EH (cell line): ENCODE measurements at regions not wholly inside any gene's neighbourhood (a gene's known extent, or its start where the extent isn't known, plus 50 kb on each side); places are given as distances from the start of the nearest gene placed in this dataset.

ENCODE experiments used
- DNase-seq: peaks from one replicate; pipeline ENCODE4 v3.0.0-alpha.2; 2015; ENCODE audit warnings: low read depth

DNA sequence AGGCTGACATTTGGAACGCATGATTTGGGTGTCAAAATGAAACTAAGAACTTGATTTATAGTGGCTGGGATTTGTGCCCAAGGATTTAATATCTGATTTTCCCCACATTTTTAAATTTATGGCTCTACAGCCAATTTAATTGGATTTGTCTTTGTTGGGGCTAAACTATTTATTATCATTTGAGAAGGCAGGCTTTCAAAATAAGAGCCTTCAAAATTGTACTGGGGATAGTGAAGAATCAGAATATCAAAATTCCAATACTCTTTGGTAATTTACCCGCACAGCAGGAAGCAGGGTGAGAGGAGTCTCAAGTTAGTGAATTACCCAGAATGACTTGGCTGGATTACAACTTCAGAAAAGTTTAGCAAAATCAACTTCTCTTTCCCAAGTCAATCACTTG is 278.1 kb downstream of the LRATD1 start:
- DNase-seq = no peak

DNA sequence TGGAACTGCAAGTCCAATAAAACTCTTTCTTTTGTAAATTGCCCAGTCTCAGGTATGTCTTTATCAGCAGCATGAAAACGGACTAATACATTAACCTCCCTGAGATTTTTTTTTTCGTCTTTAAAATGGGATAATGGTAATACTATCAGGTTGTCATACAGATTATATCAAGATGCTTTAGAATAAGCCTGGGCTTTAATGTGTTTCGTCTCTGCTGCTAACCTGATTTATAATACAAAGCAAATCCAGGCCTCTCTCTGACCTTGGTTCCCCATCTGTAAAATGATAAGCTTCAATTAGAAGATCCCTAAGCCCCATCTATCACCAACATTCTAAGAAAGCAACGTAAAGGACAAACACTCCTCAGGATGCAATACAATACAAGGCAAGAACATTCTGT is 283.5 kb downstream of the LRATD1 start:
- no peak for DNase-seq

DNA sequence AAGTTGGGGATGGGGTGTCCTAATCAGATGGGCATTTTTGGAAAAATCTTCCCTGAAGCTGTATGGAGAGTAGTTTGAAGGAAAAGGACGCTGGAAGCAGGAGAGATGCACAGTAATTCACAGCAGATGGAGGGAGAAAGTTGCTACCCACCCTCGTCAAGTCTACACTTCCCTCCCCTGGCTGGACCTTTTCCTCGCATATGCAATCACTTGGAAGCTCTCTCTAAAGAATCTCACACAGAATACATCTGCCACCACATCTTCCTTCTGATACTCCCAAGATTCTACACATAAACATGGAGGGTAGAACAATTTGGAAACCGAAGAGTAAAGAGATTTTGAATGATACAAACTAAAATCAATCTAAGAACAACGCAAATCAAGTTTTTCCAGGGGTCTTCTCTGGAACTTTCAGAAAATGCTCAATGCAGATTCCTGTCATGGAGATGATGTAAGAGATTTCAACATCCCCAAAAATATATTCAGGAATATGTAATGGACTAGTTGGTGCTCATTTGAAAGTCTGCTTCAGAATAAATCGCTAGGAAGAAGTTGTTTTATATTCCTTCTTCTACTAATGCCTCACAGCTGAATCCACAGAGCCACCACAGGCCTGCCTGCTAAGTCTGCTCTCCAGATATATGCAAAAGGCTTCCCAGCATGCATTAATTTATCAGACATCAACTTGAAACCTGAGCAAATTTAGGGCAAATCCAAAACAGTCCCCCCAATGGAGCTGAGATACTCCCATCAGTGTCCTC is 291.5 kb downstream of the LRATD1 start:
- DNase-seq = no peak

DNA sequence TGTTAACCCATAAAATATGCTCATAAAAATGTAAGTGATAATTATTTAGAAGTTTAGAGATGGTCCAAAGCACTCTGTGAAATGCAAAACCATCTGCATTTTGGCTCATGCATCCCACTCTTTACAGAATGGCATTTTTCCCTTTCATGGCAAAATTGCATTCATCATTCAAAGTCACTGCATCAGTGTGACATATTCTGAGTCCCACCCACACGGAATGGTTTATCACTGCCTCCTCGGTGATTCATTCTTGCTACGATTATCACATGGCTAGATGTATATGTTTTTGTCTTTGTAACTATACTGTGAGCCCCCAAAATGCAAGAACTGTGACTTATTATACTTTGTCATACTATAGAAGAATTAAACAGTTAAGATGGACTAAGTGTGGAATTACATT is 293.0 kb downstream of the LRATD1 start:
- no peak for DNase-seq

DNA sequence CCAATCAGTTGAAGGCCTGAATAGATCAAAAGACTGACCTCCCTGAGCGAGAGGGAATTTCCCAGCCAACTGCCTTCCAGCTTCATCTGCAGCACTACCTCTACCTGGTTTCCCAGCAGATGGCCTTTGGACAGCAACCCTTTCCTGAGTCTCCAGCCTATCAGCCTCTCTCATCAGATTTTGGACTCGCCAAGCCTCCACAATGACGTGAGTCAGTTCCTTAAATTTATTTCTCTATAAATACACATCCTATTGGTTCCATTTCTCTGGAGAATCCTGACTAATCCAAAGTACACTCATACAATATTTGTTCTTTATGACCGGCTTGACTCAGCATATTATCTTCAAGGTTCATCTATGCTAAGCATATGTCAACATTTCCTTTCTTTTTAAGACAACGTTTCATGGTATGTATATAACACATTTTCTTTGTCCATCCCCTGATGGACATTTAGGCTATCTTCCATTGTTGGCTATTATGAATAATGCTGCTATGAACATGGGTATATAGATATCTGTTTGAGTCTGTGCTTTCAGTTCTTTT is 294.6 kb downstream of the LRATD1 start:
- DNase-seq = no peak

DNA sequence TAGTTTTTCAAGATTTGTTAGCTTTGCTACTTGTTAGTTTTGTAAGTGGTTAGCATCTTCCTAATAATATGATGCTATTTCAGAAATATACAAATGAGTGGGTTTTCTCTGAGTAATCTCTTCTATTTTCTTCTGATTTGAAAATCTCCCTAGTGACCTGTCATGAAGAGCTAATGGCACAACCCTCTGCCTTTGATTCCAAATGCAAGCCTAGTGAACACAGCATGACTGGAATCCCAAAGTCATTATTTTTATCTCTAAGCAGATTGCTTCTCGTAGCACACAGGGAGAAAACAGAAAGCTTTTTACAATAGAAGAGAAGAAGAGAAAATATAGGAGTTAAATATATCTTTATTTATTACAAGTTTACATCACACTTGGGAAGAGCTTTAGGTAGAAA is 295.5 kb downstream of the LRATD1 start:
- DNase-seq = no peak

DNA sequence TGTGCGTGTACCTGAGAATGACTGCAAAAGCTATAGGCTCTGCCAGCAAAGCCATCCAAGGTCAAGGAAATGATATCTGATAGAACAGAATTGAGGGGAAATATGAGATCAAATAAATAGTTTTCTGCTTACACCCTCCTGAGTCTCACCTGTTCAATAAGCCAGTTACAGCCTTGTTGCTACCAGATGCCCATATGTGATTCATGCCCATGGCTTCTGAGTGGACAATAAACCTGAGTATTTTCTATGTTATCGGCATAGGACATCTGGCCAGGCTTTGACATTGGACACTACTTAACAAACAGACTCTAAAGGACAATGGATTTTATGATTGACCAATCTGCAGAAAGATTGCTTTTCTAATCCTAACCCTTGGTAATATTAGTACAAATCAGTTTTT is 297.9 kb downstream of the LRATD1 start:
- DNase-seq = no peak

DNA sequence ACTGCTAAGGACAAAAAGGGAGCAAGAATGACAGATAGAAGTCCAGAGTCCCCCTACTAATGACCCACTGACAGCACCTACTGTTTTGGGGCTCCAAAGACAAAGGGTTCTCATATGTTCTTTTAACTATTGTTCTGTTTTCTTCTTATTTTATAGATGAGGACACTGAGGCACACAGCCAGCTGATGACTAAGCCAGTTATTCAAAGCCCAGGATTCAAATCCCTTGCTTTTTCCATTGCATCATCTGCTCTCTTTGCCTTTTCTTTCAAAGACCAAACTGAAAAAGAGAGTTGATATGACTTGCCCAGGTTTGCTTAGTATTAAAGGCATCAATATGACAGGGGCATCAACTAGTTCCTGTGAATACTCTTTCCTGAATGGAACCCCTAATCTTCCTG is 299.8 kb downstream of the LRATD1 start:
- no peak for DNase-seq

DNA sequence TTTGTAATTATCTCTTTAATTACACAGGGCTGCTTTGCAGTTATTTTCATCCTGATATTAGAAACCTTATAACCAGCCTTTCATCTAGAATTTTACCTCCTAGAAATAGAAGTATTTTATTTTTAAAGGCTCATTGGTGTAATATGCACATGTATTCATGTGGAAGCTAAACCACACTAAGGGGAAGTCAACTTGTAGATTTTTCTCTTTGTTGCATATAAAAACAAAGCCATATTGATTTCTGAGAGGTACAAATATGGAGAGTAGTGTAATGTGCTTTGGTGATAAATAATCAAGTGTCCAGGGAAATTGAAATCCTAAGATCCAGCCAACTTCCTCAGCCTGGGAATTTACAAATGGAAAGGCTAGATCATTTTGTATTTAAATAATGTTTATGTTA is 301.2 kb downstream of the LRATD1 start:
- DNase-seq = no peak

DNA sequence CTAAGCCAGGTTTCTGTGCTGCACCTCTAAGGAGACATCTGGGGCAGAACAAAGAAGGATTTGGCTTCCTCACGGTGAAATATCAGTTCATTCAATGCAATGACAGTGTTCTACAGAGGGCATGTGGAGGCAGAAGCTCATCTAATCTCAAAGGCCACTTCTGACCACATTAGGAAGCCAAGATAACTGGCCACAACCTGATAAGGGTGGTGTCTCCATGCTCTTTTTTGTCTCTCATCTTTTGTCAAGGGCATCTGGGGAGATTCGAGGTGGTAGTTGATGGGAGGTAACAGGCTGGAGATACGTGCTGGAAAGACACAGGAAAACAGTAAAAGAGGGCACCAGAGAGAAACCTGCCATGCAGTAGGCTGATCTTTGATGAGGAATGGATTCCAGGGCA is 303.9 kb downstream of the LRATD1 start:
- DNase-seq = no peak

DNA sequence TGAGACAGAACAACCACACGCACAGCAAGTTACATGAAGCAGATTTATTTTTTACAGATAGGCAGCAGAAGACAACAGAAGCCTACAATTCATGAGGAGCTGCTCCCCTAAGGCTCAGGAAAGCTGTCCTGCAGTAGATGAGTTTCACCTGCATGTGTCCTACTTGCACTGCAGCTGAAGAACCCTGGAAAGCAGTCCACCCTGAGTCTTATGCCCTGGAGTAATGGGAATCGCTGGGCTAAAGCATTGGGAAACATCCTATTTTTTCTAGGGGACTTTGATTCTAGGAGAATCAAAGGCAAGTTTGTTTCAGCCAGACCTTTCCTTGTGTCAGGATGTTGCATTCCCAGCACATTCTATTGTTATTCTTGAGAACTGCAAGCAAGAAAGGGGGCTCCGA is 304.8 kb downstream of the LRATD1 start:
- no peak for DNase-seq

DNA sequence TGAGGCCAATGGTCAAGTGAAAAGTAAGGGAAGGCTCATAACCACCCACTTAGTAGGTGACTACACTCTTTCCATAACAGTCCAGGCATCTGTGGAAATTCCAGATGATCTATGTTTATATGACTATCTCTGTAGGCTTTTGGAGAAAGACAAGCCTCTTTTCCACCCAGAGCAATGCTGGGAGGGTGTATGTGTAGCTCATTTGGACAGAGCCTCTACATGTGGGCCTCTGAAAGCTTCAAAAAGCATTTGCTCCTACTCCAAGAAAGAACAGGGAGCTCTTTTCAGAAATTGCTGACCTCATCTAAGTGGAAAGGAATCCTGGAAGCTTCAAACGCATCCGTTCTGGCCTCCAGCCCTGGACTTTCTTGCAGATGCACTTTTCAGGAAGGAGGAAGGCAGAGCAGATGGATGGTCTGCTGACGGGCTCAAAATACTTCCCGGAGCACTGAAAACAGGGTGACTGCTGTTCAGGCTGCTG is 308.7 kb downstream of the LRATD1 start:
- DNase-seq = no peak

DNA sequence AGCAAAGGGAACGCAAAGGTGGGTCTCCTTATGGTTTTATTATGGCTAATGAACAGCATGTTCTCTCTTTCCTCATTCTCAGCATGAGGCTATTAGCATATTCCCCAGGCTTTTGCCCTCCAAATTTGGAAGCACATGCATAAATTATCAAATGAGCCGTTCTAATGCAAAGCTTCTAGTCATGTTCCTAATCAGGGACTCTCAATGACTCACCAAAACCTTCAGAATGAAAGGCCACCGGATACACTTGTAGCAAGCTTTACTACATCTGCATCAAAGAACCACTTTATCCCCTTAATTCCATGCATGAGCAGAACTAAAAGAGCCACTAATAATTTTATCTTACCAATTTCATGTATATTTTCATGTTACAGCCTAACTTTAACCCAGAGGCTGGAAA is 310.5 kb downstream of the LRATD1 start:
- DNase-seq = no peak

DNA sequence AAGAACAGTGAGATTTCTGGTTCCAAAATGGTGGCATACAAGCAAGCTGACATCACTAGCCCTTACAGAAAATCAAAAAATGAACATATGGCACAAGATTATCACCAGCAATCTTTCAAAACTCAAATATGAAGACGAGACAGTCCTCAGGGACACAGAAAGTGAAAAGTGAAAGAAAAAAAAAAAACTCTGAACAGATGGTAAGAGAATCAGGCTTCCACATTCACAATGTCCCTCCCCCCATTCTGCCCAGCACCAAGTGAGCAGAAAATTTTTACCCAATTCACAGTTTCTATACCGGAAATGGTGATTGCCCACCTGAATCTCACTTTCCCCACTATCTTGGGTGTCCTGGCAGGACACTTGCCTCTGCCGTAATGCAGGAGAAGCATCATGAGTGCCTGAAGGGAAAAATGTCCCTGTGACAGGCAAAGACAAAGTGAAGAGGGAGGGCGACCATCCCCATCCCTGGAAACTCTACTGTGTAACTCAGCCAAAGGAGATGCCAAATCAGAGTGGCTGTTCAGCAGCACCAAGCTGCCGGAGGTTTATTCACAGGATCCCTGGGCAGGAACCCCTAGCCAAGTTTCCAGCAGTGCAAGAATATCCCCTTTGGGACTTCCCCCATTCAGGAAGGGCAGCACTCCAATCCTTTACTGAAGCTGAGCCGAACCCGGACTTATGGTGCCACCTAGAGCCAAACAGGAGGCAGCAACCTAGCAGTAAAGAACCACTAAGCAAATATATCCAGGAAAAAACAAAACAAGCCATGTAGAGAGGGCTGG is 312.2 kb downstream of the LRATD1 start:
- DNase-seq = peak; percentile 6

DNA sequence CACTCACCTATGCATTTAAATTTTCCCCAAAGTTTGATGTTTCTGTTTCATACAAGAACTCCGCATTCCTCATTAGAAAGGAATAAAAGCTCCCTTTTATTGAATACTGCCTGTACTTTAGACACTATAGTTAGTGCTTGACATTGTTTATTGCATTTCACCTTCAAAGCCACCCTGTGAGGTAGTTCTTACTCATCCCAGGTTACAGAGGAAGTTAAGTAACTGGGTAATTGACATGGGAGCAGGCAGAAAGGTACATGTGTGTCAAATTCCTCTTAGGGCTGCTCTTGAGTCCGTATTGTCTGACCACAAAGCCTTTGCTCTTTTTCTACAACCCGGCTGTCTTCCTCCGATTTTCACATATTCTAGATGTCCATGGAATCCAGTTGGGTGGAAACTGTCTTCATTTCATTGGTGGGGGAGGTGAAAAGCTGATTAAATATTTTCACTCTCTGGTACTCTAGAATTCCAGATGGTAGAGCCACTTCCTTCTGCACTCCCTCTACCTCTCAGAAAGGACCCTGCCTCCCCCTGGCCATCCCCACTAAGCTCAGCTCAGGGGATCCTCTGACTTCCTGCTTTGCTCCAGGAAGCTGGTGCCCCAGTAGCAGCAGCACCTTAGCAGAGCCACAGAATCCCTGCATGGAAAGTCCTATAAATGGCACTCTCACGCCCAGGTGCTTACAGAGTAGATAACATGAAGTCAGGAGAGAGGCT is 319.2 kb downstream of the LRATD1 start:
- DNase-seq = no peak

DNA sequence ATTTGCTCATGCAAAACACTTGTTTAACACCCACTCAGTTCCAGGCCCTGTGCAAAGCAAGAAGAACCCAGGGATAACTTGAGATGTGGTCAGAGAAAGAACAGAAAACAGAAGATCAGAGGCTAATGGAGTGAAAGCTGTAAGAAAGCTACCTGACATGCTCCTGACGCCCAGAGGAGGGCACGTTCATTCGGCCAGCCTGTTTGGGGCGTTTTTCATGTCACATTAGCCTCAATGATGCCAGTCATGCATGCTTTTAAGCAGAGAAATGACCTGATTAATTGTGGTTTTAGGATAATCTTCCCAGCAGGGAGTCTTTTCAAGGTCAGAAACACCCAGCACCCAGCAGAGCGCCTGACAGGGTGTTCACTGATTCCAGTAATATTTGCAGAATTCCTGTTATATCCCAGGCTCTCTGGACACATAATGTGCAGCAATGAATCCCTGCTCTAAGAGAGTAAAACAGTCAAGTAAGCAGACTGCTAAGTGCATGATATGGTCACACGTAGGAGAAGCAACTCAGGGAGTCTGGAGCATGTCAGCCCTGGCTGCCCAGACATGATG is 320.0 kb downstream of the LRATD1 start:
- no peak for DNase-seq

DNA sequence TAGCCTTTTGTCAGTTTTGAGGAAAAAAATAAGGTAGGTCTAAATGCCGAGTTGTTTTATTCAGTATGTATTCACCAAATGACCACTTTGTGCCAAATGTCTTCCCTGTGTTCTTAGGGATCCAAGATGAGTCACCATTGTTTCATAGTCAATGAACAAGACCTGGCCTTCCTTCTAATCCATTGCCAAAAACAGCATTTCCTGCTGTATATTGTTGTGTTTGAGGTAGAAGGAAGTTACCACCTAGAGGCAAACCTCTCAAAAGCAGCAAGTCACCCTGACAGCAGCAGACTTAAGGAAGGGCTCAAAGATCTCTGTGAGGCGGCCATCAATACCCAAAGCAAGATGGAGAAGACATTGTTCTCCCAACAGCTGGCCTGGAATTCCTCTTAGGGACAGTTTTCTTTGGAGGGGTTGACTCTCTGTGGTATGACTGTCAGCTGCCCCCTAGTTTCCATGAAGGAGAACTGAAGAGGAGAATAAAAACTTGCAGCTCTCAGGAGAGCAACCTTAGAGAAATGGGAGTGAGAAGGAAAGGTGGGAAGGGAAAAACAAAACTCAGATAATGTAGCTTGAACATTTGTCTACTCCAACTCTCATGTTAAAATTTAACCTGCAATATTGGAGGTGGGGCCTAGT is 328.3 kb downstream of the LRATD1 start:
- no peak for DNase-seq

DNA sequence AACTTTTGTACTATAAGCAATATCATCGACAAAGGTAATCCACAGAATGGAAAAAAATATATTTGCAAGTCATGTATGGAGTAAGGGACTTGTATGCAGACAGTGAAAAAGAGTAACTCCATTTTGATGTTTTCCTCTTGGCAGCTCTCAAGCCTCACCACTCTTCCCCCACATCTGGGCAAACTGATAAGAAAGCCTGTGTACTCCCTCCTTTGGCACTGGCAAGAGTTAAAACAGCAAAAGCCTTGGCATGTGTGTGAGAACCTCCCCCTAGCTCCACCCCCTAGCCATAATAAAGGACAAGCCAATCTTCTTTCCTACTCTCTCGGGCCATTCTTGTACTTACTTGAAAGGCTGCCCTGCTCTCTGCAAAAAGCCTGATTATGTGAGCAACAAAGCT is 335.2 kb downstream of the LRATD1 start:
- no peak for DNase-seq

DNA sequence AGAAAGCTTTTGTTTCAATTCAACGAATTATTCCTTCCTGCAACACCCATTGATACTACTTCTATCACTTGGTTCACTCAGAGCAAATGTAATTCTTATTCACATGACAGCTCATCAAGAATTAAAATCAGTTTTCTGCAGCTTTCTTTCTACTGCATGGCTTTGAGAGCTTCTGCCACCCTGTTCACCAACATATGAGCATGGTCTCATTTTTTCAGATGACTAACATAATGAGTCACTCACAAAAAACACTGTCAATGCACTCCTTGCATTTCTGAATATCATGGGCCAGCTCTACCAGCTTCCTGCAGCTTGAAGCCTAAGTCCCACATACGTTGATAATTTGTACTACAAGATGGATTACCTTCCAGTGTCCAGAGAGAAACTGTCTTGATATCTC is 342.9 kb downstream of the LRATD1 start:
- no peak for DNase-seq

DNA sequence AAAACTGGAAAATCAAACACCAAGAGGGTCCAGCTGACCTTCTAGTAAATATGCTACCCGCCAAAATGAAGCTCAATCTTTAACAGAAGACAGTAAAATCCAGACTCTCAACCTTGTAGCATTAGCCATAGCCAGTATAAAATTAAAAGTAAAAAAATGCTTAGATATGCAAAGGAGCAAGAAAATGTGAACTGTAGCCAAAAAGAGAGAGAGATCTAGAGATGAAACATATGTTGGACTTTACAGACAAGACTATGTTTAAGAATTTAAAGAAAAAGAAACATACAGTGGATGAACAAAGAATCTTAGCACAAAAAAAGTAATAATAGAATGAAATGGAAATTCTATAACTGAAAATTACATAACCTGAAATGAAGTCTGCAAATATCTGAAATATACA is 344.5 kb downstream of the LRATD1 start:
- DNase-seq = no peak

DNA sequence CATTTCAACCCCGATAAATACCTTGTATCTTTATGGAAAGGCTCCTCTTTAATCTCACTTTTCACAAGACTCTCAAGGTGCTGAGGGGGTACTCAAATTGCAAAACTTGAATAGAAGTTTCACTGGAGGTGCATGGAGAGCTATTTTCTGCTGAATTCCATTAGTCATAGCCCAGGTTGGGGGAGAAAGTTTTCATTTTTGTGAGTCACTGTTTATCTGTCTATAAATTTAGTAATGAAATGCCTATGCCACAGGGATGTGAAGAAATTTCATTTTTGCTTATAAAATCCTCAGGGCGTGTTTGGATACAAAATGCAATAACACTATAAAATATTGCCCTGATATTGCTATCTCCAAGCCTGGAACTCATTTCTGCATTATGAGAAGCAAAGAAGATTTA is 346.3 kb downstream of the LRATD1 start:
- no peak for DNase-seq

DNA sequence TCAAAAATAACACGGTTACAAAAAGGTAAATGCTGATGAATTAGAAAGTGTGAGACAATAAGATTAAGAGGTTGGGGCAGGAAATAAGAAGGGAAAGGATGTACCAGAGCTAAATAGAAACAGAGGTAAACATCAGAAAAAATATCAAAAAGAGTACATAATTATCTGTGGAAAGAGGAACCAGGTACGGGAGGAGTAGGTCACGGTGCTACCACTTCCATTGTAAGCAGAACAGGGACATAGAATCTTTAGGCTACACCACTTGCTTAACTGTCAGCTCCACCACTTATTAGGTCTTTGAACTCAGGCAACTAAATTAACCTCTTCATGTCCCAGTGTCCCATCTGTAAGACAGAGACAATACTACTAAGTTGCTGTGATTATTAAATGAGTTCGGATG is 350.3 kb downstream of the LRATD1 start:
- no peak for DNase-seq
